HG03097 (cell line): ENCODE measurements at regions not wholly inside any gene's neighbourhood (a gene's known extent, or its start where the extent isn't known, plus 50 kb on each side); places are given as distances from the start of the nearest gene placed in this dataset.

ENCODE experiments used
- ATAC-seq: cut with Tn5 transposase; IDR thresholded peaks from one replicate; pipeline ENCODE4 v1.9.1; 2021; ENCODE audit not compliant: unreplicated experiment, low FRiP score

DNA sequence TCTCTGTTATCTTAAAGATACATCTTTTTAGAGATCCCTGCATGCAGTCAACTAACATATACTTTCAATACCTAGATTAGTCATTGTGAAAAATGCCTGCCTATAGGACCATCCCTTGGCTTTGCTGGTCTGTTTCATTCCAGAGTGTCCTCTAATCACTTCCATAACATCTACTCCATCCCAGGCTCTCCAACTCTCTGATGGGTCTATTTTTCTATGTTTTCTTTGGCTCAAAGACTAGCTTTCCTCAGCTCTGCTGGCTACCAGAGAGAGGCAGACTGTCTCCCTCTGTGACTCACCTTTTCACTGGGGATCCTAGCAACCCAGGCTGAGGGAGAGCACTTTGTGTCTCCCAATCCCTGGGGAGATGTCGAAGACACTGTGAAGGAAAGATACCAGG is 547.7 kb upstream of the MCTP2 start:
- no peak for ATAC-seq

DNA sequence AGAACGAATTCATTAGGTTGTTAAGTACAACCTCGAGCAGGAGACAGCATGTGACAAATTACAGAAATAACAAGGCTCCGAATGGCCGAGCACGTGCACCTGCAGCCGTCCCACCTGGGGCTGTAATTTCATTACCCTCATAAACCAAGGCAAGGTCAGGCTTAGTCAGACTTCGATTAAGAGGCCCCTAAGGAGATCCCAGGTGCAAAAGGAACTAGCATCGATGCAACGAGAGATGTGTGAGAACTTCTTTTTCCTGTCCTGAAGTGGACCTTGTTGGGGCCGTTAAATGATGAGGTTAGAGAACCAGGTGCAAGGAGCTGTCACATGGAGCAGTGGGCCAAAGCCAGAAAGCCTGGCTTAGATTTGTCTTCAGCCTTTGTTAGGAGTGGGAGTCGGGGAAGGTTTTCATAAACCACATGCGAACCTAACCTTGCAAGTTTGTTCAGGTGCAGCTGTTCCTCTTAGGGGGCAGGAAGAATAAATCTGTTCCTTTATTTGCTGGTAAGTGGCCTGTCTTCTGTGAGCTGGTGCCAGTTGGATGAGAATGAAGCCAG is 559.9 kb upstream of the MCTP2 start:
- no peak for ATAC-seq

- no peak for ATAC-seq
Observed at GRCh38 chr15:93670931-93671330, 560.4 kb upstream of the MCTP2 start.

DNA sequence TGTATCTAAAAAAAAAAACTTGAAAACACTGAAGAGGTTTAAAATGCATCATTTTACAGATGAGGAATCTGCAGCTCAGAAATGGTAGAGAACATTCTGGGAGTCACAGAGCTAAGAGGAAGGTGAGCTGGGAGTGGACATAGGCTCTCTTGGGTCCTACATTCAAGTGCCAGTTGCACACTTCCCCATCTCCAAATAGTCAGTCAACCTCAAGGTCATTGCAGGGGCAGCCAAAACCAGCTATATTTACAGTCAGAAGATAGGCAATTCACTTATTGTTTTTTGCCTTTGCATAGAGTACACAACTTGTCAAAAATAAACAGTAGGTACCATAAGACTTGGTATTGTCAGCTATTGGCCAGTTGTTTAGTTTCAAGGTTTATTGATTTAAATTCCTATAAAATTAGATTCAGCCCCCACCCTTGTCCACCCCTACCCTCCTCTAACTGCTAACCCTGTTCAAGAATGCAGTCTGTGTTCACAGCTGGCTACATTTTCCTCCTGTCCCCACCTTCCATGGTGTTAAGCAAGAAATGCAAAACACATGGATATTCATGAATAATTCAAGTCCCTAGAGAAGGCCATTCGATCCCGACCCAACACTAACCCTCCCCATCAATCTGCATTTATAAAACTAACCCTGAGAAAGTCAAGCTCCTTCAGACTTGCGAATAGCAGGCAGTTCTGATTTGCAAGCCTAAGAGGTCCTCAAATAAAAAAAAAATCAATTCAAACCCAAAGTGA is 567.0 kb upstream of the MCTP2 start:
- ATAC-seq, result no peak

DNA sequence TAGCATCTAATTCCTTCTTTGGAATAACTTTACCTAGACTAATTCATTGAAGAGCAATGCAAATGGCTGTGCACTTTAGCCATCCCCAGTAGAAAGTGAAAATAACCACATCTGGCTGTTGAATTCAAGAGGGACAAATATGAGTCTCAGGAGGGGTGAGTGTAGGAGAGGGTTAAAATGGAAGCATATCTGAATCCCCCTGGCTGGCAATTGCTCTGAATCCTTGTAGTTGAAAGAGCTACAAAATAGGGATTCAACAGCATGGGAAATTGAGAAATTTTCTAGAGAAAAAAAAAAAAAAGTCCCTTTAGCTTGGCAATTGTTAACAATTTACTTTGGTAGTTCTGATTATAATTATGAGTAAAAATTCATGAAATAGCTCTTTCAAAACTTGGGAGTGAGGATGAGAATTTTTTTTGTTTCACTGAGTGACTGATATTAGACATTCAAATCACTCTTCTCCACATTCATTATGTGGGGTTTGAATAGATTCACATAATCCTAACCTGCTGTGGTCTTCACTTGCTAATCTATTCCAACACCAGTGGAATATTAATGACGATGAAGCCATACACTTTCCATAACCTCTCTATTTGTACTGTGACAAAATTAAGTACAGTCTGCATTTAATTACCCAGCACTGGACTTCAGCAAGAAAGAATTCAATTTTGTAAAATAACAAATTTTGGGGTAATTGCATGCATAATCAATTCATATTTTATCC is 569.0 kb upstream of the MCTP2 start:
- ATAC-seq, result no peak

DNA sequence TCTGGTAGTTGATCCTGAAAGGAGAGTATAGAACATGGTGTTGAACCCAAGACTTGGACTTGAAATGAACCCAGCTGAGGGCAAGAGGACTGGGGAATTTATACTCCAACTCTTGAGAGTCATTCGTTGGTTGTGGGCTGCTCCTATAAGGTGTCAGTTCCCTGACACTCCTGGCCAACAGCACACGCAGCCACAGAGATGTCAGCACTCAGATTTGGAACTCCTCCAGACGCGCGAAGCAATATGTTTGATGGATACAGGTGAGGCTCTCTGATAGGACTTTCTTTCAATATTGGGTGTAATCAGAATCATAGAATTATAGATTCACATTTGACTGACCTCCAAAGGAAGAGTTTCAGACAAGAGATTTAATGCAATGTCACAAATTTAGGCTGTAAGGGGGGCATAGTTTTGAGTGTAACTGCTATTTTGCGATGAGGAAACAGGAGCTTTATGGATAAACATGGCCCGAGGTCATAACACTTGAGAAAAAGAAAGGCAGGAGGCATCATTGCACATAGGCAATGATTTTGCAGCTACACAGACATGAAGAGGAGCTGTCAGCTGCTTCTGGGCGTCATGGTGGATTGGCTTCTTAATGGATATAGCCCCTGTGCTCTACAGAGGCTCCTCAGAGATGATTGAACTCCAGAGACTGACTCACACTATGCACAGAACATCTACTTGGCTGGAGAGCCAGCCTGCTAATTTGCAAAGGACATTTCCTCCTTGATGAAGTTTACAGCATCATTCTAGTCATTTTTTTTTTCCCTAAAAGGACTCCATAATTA is 569.2 kb upstream of the RGMA start:
- no peak for ATAC-seq

- ATAC-seq, result no peak
Observed at GRCh38 chr15:93656041-93656440, 567.0 kb upstream of the RGMA start.

GRCh38 chr15:93649691-93650235 is 560.8 kb upstream of the RGMA start:
- ATAC-seq, result no peak

DNA sequence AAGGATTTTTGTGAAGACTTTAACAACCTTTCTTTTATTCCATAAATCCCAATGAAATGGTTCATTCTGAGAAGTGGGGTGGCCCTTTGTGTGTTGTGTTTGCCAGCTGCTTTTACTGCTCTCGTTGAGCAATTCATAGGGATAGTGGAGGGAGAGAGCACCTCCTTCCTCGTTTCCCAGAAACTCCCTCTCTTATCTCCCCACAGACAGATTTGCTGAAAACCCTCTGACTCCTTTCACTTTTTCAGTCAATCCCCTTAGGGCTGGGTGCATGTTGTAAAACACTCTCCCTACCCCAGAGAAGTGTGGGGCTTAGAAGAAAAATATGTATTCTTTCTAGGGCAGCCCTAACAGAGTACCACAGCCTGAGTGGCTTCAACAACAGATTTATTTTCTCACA is 557.2 kb upstream of the RGMA start:
- ATAC-seq, result no peak

DNA sequence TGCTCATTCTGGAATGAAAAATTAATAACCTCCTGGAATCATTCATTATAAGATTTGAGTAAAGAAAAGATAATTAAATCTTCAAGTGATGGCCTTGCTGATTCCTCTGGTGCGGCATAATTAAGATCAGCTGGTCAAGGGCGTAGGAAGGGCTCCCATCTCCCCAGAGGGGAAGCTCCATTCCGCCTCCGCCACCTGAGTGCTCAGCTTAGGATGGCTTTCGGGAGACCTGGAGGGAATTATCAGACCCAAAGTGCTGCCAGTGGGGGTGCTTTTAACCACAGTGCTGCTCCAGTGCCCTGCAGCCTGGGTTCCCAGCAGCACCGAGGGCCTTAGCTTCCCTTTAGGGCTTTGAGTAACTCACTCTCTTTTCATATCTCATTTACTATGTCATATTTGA is 556.6 kb upstream of the RGMA start:
- no peak for ATAC-seq

DNA sequence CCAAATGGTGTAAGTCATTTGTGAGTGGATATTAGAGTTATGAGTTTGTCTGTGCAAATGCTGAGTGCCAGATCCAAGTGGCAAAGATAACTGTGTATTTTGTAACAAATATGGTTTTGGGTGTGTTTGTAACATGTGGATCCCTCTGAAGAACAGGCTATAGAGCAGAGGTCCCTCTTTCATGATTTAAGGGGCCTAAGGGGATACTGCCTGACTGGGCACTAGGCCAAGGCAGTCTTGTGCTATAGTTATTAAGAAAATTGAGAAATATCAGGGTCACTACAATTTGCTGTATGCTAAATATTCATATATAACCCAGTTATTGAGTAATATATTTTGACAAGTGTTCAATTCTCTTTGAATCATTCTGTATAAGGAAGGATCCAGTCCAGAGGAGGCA is 555.6 kb upstream of the RGMA start:
- ATAC-seq, result no peak

DNA sequence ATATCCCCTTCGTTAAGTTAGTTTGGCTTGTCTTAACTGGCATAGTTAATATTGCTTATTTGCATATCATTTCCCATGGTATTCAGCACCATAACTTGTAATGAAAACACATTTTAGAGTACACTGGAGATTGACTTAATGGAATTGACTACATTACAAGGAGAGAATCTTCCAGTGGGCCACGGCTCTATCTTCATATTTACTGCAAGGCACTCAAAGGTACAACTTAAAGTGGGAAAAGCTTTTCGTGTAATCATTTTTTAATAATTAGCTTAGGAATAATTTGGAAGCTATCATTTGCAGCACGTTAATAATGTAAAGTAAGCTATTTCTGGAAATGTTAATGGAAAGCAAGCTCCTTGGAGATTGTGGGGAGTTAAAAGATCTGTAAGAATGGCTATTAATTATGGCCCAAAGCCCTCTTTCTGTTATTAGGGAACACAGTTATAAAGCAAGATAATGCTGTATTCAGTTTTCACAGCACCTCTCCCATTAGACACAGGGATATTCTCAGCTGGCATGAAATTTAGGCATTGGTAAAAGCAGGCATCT is 551.5 kb upstream of the RGMA start:
- ATAC-seq, result no peak

- ATAC-seq, result no peak
Observed at GRCh38 chr15:93631958-93632618, 543.1 kb upstream of the RGMA start.

- ATAC-seq, result no peak
Observed at GRCh38 chr15:93619597-93619996, 530.6 kb upstream of the RGMA start.

- no peak for ATAC-seq
Observed at GRCh38 chr15:93617443-93617842, 528.4 kb upstream of the RGMA start.

GRCh38 chr15:93614386-93615104 is 525.5 kb upstream of the RGMA start:
- ATAC-seq, result no peak

- ATAC-seq, result no peak
Observed at GRCh38 chr15:93613386-93613785, 524.4 kb upstream of the RGMA start.

- no peak for ATAC-seq
Observed at GRCh38 chr15:93612953-93613352, 523.9 kb upstream of the RGMA start.

GRCh38 chr15:93610944-93611343 is 521.9 kb upstream of the RGMA start:
- ATAC-seq, result no peak
